HG03139 (cell line): ENCODE measurements at regions not wholly inside any gene's neighbourhood (a gene's known extent, or its start where the extent isn't known, plus 50 kb on each side); places are given as distances from the start of the nearest gene placed in this dataset.

Experiments used
- ATAC-seq: cut with Tn5 transposase; IDR thresholded peaks from one replicate; pipeline ENCODE4 v1.9.1; 2021; ENCODE audit not compliant: unreplicated experiment

DNA sequence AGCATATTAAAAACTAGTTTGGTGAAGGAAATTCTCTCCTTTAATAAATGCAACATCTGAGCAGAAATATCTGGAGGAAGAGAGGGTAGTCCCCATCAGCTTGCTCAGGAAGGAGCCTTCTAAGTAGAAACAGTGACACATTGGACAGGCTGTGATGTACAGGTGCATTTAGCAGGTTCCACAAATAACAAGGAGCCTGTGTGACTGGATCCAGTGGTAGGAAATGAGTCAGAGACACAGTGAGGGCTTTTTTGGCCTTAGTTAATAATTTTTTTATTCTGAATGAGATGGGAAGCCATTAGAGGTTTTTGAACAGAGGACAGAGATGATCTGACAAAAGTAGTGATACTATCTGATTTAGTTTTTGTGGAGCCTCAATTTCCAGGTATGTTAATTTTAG is 738.9 kb upstream of the PTBP2 start:
- no peak for ATAC-seq

DNA sequence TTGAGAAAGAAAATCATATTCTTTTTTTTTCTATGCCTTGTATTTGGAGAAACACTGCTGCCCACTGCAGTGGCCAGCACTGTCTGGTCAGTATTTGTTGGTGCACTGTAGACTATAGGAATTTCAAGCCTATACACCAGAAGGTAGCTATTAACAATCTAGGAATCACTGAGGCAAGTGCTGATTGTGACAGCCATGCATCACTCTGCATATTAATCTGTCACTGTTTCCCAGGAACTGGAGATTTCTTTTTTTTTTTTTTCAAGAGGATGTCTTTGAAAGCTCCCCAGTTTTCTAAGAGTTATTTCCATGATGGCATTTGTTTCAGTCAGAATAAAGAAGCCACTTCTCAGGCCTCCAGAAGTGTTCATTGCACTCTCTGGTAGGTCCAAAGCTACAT is 737.8 kb upstream of the PTBP2 start:
- no peak for ATAC-seq

DNA sequence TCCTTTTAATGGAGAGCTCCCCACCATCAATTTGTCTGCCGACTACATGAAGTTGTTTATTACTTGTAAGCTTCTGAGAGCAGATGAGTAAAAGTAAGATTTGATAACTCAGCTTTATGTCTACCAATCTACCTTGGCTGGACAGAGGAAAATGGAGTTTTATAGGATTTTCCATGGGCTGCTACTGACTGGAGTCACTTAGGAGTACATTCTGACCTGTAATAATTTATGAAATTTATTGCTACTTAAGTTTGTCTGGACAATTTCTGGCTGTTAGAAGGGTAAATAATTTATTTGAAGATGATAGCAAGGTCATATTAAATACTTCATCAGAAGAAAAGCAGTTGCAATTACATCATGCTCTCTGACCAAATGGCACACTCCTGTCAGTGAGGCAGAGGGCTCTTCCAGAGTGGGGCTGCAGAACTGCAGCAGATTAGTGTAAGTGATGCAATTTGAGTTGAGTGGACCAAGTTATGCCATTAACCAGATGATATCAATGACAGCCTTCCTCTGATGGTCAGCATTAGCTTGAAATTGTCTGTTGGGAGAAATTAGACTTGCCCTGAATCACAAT is 736.7 kb upstream of the PTBP2 start:
- no peak for ATAC-seq

DNA sequence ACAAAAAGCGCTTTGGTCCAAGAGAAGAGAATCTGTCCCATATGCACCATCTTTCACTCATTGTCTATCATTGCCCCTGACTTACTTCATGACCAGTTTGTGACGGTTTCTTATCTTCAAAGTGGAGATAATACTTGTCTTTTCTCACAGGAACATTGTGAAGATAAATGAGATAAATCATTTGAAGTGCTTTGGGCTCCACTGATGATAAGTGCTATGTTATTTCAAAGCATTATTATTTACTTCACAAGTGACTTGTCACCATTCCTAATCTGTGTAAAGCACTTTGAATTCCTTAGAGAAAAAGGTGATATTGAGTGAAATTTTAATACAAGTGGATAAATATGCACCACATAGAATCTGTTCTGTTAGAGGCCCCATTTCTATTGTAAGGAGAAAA is 731.6 kb upstream of the PTBP2 start:
- ATAC-seq = no peak

DNA sequence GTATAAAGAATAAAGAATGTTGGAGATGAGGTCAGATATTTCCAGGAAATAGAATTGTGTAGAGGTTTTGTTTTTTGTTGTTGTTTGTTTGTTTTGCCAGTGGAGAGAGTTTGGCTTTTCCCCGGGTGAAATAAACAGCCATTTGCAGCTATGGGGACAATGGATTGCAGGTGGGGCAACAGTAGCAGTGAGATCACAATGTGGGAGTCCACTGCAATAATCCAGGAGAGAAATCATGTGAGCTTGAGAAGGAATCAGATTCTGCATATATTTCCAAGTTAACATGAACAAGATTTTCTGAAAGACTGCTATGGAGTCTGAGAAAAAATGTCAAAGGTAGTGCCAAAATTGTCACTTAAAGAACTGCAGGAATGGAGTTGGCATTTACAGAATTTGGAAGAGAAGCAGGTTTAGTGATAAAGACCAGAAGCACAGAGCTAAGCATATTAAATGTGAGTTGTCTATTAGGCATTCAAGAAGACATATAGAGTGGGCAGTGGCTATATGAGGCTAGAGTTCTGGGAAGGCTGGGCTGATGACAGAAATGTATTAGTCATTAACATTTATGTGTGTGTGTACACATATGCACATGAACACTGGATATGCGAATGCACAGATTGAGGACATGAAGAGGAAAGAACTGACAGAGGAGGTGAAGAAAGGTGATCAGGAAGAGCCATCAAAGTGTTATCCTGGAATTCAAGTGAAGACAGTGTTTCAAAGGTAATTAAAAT is 729.6 kb upstream of the PTBP2 start:
- no peak for ATAC-seq

DNA sequence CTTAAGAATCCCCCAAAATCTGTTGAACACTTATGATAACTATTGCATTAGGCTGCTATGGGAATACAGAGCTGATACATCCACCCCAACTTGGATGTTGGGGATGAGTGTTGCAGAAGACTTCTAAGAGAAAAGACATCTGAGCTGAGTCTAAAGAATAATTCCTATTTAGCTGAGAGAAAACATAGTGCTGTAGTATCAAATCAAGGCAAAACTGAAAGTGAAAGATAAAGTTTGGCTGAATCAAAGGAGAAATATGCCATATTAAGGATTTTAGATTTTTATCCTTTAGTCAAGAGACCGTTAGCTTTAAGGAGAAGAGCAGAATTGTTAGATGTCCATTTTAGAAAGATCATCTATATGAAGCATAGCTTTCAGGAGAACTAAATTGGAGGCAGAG is 726.9 kb upstream of the PTBP2 start:
- no peak for ATAC-seq

DNA sequence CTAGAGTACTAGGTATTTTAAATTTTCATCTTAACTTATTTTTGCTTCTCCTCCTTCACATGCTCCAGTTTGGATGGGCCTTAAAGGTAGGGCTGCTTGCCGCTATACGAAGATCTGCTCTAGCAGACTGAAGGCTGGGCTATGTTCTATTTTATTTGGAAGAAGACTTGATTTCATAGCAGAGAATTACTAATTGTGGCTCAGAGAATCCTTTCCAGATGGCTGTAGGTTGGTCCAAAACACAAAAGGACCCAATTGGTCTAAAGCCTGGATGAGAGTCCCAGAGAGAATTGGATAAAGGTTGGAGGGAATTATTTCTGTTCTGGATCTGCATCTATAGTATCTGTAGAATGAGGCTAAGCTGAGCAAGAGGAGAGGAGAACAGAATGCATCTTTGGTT is 719.4 kb upstream of the PTBP2 start:
- no peak for ATAC-seq

DNA sequence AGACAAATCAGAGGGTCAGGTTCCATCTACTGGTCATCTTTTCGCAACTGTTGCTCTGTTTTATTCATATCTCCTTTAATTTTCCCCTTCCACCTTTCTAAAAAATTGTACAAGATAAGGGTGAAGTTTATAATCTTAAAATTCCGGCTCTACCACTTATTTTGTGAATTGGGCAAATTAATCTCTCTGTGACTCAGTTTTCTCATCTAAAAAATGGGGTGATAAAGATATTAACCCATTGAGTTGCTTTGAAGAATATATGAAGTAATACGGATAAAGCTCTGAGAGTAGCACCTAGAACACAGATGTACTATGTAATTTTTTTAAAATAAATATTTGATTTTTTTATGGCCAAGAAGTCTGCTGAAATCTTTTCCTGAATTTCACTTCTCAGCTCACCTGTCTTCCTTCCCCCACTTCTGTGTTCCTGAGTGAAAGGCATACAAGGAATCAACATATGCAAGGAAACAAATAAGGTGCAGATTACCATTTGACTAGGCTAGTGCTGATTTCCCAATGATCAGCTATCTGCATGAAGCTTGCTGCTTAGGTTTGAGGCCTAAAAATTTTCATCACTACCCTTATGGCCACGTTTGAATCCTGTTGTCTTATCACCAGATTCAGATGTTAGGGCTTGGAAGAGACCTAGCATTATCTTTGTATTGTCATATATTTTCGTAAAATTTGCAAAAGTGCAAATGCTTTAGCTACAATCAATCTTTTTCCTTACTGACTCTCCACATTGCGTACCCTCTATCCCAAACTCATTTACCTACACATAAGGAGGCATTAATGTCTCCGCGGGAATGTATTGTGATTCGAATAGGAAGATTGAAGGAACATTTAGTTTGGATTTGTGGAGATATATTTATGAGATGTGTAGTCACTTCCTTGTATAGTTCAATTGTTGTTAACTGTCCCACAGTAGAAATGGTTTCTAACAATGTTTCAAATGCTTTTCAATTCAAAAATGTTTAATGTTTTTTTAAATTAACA is 718.3 kb upstream of the PTBP2 start:
- no peak for ATAC-seq

DNA sequence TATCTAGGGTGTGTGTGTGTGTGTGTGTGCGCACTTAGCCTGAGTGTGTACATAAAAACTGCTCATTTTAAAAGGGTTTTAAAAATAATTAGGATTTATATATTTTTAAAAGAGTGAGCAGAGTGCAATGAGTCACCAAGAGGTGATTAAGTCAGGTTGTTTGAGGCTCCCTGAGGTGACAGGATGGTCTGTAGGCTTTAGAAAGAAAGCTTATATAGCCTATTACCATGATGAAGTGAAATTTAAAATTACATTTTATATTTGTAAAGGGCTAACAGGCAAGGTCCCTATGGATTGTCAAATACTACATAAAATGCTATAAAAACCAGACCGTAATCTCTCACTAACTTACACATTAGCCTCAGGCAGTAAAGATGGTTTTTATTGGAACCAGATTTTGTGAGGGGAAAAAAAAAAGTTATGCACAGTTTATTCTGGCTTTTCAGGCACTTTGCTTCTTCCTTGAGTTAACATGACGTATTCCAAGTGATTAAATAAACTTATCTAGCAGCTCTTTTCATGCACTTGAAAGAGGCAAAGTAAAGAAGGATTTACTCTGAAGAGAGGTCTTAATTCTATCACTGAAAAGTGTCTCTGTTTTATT is 711.7 kb upstream of the PTBP2 start:
- ATAC-seq = no peak

DNA sequence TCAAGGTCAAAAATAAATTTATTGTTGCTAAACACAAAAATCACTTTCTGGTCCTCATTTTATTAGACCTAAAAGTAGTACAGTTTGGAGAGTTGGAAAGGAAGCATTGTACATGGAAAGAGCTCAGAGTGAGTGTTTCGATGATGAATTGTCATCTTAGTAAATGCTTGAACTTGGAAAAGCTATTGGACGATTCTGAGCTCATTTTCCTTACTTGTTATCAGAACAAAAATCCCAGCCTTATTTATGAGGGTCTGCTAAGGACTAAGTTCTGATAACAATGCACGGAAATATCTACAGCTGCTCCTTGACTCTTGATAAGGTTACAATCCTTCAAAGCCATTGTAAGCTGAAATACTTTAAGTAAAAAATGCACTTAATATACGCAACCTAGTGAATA is 710.0 kb upstream of the PTBP2 start:
- ATAC-seq = no peak

DNA sequence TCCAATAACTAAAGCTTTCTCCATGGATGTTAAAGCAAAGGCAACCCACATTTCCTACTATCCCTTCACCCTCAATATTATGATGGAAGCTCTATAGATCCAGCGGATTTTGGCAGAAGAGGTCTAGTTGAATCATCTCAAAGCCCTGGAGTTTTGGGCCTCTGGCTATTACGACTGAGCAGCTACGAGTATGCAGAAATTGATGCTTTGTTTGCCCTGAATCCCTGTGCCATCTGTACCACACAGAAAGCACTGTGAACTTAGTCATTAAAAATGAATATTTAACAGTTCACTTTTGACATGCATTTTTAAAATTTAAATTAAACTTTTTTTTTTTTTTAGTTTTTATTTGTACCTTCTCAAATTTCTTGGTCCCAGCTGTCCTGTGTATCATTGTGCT is 705.4 kb upstream of the PTBP2 start:
- ATAC-seq = no peak

DNA sequence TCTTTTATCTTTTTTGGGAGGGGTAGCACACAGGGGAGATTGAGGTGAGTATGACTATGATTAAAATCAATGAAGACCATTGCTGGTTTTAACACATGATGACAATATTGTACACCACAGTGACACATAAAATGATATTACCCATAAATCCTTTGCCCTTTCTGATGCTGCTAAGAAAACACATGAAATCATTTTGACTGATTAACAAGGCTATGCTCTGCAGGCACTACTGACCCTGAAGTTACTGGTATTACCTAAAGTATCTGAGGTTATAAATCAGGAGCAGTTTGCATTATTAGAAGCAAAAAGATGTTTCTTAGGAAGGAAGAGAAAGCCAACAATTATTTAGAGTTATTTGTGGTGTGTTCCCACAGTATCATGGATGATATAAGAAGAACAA is 701.2 kb upstream of the PTBP2 start:
- ATAC-seq = no peak

DNA sequence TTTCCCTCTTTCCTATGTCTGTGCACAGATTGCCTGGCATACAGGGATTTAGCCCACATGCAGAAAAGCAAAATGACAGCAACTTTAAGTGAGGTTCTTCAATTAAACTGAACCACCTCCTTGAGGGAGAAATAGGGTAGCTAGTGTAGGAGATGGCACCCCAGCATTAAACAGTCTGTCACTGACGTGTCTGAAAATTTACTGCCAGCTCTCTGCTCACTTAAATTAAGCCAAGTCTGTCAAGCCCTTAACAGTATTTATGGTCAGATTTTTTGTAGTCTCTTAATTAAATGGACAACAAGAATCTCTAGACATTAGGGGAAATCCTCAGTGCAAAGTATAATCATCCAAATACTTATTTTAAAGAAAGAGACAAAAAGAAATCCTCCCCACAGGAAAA is 696.5 kb upstream of the PTBP2 start:
- ATAC-seq = no peak

DNA sequence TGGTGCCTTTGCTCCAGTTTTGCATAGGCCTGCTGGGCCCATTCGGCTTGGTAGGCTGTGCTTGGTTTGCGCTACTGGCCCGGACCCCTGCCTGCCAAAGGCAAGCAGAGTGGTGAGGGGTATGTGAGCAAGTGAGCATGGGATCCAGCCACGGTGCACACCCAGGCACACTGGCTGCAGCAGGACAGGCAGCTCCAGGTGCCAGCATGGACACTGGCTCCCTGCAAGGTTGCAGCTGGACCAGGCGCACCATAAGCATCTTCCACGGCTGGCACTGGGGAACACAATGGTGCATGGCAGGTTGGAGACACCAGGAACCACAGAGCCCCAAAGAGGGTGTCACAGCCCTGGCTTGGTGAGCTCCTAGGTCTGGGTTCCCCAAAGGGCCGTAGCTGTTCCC is 693.5 kb upstream of the PTBP2 start:
- no peak for ATAC-seq

DNA sequence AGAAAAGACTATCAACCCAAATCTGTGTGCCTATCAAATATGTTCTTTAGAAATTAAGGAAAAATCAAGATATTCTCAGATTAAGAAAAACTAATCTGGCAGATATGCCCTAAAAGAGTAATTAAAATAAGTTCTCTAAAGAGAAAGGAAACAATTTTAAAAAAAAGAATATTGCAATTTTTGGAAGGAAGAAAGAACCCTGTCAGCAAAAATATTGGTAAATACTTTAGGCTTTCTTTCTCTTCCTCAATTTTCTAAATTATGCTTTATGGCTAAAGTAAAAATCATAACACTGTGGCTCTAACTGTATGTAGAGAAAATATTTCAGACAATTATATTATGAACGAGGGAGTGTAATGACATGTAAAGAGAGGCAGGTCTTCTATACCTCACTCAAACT is 691.3 kb upstream of the PTBP2 start:
- no peak for ATAC-seq

DNA sequence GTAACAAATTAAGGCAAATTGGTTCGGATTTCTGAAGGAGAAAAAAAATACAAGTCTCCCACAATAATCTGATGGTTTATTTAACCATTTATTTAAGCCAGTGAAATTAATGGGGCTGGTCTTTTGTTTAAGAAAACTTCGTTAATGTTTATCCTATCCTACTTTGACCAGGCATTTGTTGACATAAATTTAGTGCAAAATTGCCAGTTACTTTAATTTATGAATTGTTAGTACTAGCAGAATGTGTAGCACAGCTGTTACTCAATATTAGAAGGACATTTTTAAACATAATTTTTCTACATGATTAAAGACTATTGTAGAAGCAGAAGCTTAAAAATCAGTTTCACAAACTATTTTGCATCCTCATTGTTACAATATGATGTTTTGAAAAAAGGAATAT is 687.6 kb upstream of the PTBP2 start:
- ATAC-seq = no peak

DNA sequence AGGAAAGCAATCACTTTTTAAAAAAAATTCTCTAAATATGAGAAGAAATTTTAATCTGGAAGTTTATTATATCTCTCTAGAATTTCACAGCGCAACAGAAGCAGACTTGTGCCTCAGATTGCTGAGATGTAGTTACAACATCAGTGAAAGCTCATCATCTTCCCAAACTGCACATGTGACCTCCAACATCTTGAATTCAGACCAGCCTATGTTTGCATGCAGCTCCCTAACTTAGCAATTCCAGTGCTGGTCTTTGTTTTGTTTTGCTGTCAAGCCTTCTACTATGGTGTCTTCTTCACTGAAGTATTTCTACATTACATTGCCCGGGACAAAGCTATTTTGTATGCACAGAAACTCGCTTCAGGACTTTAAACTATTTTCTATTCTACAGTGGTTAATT is 684.8 kb upstream of the PTBP2 start:
- ATAC-seq = no peak

DNA sequence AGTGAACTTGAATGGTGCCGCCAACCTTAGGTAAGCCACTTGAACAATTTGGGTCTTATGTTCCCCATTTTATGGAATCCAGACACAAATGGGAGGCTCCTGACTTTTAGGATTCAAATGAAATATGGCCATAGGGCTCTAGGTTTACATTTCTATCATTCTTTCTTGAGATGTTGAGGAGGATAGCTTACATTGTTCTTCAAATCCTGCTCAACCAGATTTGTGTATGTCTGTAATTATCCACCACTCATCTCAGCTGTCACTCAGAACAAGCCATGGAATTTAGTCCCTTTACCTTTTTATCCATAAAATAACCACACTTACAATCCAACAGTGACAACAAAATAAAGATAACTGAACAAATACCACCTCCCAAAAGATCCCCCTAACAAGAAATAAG is 682.9 kb upstream of the PTBP2 start:
- no peak for ATAC-seq

DNA sequence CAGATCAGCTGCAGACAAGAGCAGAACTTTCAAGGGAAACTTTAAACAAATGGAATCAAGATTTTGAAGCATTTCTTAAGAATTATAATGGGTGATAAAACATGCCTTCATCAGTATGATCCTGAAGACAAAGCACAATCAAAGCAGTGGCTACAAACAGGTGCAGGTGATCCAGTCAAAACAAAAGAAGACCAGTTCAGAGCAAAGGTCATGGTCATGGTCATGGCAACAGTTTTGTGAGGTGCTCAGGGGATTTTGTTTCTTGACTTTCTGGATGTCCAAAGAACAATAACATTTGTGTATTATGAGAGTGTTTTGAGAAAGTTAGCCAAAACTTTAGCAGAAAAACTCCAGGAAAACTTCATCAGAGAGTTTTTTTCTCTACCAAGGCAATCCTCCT is 681.7 kb upstream of the PTBP2 start:
- no peak for ATAC-seq

DNA sequence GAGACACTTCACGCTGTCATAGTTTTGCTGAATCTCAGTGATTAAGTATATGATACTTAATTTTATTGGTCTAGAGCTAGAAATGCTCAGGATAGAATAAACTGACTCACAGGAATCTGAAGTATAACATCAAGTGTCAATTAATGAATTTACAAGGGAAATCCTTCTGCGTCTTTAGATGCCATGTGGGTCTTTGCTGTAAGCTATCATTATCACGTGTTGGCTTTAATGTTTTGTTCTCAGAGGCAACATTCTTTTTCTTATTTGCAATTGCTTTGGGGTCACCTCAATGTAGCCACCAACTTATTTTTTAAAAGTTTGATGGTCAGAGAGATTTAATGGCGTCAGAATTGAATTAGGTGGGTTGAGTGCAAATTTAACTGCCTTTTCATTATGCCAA is 680.1 kb upstream of the PTBP2 start:
- no peak for ATAC-seq

DNA sequence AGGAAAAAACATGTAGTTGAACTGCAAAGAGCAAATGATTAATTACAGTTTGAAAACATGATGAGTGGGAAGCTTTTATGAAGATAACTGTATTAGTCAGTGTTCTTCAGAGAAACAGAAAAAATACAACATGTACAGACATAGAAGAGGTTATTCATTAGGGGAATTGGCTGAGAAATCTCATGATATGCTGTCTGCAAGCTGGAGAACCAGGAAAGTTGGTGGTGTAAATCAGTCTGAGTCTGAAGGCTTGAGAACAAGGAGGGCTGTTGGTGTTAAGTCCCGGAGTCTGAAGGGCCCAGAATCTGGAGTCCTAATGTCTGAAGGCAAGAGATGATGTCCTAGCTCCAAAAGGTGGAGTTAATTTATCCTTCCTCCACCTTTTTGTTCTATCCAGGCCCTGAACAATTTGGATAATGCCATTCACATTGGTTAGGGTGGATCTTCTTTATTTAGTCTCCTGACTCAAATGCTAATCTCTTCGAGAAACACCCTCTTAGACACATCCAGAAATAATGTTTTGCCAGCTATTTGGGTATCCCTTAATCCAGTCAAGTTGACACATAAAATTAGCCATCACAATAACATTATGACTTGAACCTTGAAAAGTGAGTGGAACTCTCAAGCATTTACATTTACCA is 672.9 kb upstream of the PTBP2 start:
- no peak for ATAC-seq
